ENCODE measurements at regions not wholly inside any gene's neighbourhood (a gene's known extent, or its start where the extent isn't known, plus 50 kb on each side); places are given as distances from the start of the nearest gene placed in this dataset.

GRCh38 chr3:95280711-95281352 lies 1218.0 kb downstream of the NSUN3 start:
- Histone ChIP-seq H3K36me3 (ENCODE audit: control insufficient read depth, insufficient read depth, low read length) (no peaks in the 10 kb centered on the region), H3K27me3 (ENCODE audit: control insufficient read depth, insufficient read depth, low read length) (no peaks in the 10 kb centered on the region), H3K4me3 (ENCODE audit: low read depth, low read length) (no peak overlapping the region)
- TF ChIP-seq CTCF (IDR thresholded peaks at IDR 0.05; ENCODE audit: insufficient read depth, low read depth, low read length), result no peak
- ChIA-PET CTCF (no interaction called here), POLR2A (no interaction called here)
- no peak for DNase-seq (ENCODE audit: low read depth)

- DNase-seq (ENCODE audit: low read depth), result no peak
- TF ChIP-seq CTCF (IDR thresholded peaks at IDR 0.05; ENCODE audit: insufficient read depth, low read depth, low read length), result no peak
- ChIA-PET CTCF (no interaction called here), POLR2A (no interaction called here)
- H3K36me3 ChIP-seq (ENCODE audit: control insufficient read depth, insufficient read depth, low read length), result no peaks in the 10 kb centered on the region
- no peak overlapping the region for H3K4me3 ChIP-seq (ENCODE audit: low read depth, low read length)
- no peaks in the 10 kb centered on the region for H3K27me3 ChIP-seq (ENCODE audit: control insufficient read depth, insufficient read depth, low read length)
These were observed 1226.4 kb downstream of the NSUN3 start for GRCh38 chr3:95289295-95289694.

GRCh38 chr3:95297581-95297980 lies 1234.7 kb downstream of the NSUN3 start:
- no peaks in the 10 kb centered on the region for H3K27me3 ChIP-seq (ENCODE audit: control insufficient read depth, insufficient read depth, low read length)
- H3K36me3 ChIP-seq (ENCODE audit: control insufficient read depth, insufficient read depth, low read length), result no peaks in the 10 kb centered on the region
- no peak for DNase-seq (ENCODE audit: low read depth)
- no peak overlapping the region for H3K4me3 ChIP-seq (ENCODE audit: low read depth, low read length)
- TF ChIP-seq CTCF (IDR thresholded peaks at IDR 0.05; ENCODE audit: insufficient read depth, low read depth, low read length), result no peak
- CTCF ChIA-PET, result no interaction called here
- POLR2A ChIA-PET, result no interaction called here

- ChIA-PET POLR2A (no interaction called here), CTCF (no interaction called here)
- TF ChIP-seq CTCF (IDR thresholded peaks at IDR 0.05; ENCODE audit: insufficient read depth, low read depth, low read length), result no peak
- Histone ChIP-seq H3K36me3 (ENCODE audit: control insufficient read depth, insufficient read depth, low read length) (no peaks in the 10 kb centered on the region), H3K4me3 (ENCODE audit: low read depth, low read length) (no peak overlapping the region), H3K27me3 (ENCODE audit: control insufficient read depth, insufficient read depth, low read length) (no peaks in the 10 kb centered on the region)
- DNase-seq (ENCODE audit: low read depth), result no peak
These were observed 1239.2 kb downstream of the NSUN3 start for GRCh38 chr3:95302044-95302443.

GRCh38 chr3:95310560-95310959 lies 1247.7 kb downstream of the NSUN3 start:
- no peaks in the 10 kb centered on the region for H3K36me3 ChIP-seq (ENCODE audit: control insufficient read depth, insufficient read depth, low read length)
- DNase-seq (ENCODE audit: low read depth), result no peak
- H3K4me3 ChIP-seq (ENCODE audit: low read depth, low read length), result no peak overlapping the region
- no peak for TF ChIP-seq CTCF (IDR thresholded peaks at IDR 0.05; ENCODE audit: insufficient read depth, low read depth, low read length)
- ChIA-PET CTCF (no interaction called here), POLR2A (no interaction called here)
- H3K27me3 ChIP-seq (ENCODE audit: control insufficient read depth, insufficient read depth, low read length), result no peaks in the 10 kb centered on the region

Data from BJ (cell line).